Skin of body (tissue), 1 donor: ENCODE measurements at regions not wholly inside any gene's neighbourhood (a gene's known extent, or its start where the extent isn't known, plus 50 kb on each side); places are given as distances from the start of the nearest gene placed in this dataset.

Experiments
- DNase-seq: peaks from one replicate; lab custom pipeline; 2025; lab: John Stamatoyannopoulos, UW

DNA sequence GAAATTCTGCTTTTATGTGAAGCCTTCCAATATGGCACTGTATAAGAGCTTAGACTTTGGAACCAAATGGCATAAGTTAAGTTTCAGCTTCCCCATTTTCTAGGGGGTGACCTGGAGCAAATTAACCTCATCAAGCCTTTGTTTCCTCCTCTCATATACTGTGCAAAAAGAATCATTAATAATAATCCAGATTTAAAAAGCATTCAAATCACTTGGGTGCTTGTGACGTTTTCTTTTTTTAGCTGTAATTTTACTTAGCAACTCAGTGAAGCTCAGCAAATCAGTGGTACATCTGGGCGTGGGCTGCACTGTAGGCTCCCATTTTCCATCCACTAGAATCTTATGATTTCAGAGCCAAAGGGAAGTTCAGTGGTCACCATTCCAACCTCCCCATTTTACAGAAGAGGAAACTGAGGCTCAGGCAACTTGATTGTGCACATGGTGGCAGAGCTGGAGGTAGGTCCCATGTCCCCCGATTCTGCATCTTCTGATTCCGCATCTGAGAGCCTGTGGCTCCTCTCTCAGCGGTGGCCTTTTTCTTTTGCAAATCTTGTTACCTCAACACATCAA is 131.2 kb downstream of the SNAPC1 start:
- no peak for DNase-seq

DNA sequence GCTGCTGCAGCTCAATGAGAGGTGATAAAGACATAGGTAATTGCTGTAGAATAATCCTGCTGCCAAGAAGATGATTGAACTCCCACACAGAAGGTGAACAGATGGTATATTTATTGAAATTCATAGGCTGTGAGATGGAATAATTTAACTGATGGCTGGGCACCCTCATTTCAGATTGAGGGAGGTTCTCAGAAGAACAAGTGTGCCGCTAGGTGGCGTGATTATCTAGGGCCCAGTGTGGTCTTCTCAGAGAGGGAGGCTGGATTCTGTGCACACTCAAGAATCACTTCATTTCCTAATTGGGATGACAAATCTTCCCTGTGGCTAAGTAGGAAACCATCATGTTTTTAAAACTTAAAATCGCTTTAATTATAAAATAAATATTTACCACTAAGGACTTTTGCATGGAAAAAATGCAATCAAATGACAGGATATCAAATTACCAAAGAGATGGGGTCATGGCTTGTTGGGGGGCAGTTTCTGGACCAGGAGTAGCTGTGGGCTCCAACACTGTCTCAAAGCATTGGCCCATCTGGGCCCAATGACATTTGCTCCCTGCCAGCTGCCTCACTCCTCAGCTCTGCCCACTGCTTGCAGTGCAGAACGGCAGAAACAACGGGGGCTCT is 132.3 kb downstream of the SNAPC1 start:
- DNase-seq, result no peak

DNA sequence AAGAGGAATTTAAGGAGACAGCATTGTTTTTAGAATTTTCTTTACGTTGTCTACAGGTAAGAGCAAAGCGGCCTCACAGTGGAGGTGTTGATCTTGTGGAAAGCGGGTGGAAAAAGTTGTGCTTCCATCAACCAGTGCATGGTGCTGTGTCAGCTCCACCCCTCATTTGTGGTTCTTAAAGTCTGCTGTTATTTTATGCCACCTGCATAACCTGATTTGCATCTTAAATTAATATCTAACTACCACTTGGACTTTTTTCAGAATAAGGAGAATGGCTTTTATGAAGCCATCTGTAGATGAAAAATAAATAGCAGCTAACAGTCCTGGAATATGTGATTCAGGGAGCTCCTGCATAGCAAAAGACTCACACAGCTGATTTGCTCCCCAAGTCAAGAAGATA is 135.1 kb downstream of the SNAPC1 start:
- no peak for DNase-seq

DNA sequence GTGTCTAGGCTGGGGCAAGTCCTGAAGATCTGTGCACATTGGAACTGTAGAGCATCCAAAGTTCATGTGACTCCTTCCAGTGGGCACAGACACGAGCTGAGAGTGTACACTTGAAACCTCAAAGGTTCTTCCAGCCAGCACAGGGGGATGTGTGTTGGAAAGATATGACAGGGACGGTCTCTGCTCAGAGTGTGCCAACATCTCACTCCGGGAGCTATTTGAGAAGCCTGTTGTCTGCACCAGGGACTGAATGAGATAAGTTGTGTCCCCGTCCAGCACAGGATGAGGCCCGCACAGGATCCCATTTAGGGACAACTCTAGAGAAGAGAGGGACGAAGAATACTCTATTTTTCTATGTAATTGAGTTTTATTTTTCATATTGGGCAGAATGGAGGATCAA is 136.3 kb downstream of the SNAPC1 start:
- no peak for DNase-seq

DNA sequence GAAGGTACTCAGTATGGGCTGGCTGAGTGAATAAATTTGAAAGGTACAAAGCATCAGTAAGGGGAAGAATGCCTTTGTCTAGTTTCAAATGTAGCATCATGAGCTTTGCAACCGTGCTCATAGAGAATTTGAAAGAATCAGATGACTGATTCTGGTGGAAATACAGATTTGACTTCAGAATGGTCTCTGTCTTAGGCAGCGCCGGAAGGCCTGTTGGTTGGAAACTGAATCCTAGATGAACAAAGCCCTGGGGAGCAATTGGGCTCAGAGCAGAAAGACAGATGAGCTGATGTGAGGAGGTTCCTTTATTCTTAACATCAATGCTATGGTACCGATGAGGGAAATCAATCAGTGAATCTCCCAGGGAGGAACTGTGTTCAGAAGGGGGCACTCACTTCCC is 137.3 kb downstream of the SNAPC1 start:
- no peak for DNase-seq

DNA sequence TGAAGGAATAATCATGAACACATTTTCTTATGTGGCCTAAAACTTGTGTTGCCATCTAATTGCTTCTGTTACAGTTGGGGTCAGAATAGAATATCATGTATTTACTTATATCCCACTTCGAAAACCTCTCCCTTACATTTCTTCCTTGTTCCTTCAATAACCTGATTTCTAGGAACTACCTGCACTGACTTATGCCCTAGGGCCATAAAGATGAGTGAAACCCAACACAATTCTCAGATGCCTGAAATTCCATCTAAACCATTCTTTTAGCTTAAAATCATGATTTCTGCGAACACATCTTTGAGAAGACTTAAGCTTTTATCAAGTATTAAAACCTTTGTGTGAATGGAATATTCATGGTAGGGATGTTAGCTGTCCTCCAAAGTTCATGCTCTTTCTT is 142.7 kb downstream of the SNAPC1 start:
- no peak for DNase-seq

DNA sequence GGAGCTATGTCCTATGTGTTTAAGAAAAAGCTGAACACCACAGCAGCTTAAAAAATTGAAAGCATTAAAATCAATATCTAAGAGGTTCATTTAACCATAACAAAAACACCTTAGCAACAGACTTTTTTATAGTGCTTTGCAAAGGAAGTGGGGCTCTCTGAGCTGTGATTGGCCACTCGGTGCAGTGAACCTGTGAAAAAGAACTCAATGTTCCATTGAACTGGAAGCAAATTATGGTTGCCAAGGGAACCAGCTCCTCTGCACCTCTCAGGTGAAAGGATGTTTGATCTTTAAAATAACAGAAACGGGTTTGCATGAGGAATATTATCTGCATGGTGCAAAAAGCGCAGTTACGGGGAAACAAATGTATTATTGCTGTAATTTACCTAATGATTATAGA is 149.4 kb downstream of the SNAPC1 start:
- no peak for DNase-seq

DNA sequence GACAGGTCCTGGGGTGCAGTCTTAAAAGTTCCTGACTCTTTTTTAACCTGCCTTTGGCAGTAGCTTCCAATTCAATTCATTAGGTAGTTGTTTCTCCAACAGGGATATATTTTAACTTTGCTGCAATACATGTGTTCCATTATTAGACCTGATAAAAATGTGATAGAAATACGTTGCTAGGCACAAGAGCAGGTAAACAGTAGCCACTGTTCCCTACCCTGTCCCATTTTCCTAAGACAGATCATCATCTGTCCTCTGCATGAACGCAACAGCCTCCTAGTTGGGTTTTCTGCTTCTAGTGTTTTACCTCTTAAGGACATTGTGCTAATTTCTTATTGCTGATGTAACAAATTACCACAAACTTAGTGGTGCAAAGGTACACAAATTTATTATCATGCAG is 156.8 kb downstream of the SNAPC1 start:
- no peak for DNase-seq

DNA sequence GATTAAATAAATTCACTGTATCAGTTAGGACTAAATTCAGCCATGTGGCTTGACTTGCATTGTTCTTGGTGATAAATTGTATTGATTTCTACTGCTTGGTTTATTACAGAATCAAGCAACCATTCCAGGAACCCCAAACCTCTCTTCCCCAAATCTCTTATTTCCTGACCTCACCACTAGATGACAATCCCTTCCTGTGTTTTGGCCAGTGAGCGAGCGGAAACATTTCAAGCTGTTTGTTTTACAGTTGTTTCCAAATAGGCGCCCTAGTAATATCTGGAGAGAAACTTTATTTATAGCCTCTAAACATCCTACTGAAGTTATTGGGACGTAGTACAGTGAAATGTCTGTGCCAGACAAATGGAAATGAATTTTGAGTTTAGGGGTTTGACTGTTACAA is 161.1 kb downstream of the SNAPC1 start:
- peak; percentile 65 for DNase-seq

DNA sequence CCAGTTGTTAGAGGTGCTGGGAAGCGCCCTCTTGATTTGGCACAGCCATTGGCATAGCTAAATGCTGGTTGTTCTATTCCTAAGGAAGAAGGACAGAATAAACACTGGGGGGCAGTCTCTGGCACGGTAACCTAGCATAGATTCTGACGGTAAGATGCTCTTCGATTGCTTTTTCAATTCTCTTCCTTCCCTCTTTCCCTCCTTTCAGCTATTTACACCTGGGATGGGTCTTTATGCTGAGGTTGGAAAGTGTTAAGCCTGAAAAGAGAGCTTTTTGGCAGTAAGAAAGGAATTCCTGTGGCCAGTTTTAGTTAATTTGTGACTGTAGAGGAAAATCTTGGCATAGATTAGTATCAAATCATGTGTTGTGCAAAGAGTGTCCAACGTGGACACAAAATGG is 162.8 kb downstream of the SNAPC1 start:
- no peak for DNase-seq

DNA sequence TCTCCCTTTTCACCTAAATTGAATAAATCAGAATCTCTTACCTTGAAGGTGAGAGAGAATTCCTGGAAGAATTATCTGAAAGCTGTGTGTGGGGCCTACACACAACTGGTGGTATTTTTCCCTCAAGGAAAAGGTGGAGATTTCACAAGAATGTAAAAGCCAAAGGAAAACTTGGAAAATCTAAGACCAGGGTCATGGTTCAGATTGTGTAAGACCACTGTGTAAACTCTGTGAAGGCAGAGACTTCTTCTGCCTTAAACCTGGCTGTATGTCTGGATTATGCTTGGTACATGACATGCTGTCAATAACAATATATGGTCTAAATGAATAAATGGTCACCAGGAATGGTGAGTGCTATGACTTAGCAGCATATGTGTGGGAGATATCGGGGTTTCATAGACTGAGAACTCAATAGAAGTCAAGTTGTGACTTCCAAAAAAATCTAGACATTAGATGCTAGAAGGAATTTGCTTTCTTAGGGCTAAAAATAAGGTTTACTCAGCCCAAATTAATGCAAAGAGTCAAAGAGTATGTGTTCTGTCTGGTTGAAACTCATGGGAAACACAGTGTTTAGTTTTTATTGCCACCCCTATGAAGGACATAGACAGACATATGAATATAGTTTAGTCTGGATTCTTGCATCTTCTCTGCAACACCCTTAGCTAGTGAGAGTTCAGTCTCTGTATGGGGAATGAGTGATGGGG is 163.7 kb downstream of the SNAPC1 start:
- no peak for DNase-seq

DNA sequence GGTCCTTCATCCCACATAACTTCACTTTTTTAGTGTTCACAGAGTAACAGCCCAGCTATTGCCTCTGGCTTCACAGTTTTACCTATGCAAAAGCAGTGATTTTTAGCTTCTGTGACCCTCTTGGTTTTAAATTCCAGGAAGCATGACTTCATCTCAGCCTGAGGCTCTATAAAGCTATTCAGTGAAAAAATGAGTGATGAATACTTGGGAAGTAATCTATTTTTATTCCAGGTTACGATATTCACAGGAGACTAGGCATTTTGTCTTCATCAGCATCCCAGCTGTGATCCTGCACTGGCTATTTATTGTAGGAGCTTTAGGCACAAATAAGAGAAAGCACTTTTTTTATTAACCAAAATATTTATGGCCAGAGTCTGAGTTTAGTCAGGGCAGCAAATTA is 164.8 kb downstream of the SNAPC1 start:
- no peak for DNase-seq

DNA sequence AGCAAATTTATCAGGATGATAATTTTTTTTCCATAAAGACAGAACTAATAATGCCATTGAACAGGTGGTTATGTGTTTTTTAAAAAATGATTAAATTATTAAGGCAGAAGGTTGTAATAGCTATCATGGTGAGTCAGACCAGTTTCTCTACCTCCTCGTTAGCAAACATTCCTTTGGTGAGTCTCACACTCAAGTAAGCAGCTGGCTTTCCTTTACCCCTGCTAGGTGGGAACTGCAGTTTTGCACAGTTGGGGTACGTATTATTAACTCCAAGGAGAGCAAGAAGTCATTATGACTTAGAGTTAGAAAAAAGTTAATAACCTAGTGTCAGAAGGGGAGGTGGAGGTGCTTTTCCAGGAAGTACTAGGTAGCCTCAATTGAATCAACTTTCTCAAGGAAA is 165.3 kb downstream of the SNAPC1 start:
- no peak for DNase-seq

DNA sequence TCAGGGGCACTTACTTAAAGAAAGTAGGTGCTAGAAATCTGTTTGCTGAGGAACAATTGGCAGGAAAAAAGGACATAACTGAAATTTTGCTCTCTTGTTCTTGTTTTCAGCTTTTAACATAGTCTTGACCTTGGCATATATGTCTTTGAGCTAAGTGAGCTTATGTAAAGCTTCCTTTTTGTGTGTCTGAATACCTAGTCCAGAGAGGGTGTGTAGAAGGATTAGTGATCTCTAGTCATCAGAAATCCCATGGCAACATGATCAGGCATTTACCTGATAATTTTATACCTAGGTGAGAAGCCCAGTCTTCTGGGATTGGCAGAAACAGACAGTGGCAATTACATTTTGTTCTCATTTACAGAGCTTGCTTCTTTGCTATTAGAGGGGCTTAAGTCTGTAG is 166.1 kb downstream of the SNAPC1 start:
- DNase-seq, result no peak

DNA sequence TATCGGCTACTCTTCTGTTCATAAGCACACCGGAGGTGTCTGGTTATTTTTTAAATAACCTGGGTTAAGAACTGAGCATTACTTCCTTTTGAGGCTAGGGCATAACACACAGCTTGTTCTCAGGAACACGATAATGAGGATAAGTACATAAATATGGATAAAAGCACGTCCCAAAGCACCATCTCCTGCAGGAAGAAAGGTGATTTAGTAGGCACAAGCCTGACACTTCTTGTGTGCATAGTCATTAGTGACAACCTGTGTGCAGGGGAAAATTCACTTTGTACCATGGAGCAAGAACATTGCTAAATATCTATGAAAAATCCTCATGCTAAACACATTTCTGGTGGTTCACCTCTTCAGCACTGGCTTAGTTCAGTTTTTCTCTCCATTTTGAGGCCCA is 166.5 kb downstream of the SNAPC1 start:
- no peak for DNase-seq

DNA sequence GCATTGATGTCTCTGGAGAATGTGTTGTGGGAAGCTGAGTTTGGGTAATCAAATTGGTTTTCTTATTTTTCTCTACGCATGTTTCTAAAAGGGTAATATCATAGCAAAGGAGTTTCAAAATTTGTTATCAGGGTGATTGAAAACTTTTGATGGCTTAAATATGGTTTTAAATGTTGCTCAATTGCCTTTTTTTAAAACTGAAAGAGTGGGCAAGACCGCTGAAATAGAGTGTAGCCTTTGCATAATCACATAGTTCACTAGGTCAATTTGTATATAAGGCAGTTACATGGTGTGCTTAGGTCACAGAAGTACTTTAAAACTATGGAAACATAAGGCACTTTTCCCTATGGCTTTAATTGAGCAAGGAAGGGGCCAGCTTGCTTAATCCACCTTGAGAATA is 167.4 kb downstream of the SNAPC1 start:
- DNase-seq, result no peak

DNA sequence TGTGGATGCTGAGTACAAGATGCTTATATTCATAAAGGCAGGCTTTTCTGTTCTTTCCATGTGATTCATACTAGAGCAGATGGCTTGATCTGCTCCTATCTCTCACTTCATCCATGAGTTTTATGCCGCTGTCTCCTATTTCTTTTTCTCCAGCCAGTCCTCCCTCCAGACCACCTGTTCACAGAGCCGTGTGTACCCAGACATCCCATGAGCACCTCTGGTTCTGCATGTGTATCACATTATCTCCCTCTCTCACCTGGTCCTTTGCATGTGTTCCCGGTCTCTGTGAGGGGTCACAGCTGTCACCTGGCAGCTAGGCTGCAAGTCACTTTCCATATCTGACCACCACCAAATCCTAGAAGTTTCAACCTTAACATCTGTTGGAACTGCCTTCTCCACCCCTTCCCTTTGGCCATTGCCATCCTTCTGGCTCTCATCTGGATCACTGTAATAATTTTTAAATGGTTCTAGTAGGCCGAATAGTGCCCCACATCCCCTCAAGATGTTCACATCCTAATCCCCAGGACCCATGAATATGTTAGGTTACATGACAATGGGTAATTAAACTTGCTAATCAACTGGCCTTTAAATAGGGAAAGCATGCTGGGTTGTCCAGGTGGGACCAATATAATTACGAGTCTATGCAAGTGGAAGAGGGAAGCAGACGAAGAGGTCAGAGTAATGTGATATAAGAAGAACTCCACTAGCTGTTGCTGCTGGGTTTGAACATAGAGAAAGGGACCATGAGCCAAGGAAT is 168.1 kb downstream of the SNAPC1 start:
- DNase-seq, result no peak

DNA sequence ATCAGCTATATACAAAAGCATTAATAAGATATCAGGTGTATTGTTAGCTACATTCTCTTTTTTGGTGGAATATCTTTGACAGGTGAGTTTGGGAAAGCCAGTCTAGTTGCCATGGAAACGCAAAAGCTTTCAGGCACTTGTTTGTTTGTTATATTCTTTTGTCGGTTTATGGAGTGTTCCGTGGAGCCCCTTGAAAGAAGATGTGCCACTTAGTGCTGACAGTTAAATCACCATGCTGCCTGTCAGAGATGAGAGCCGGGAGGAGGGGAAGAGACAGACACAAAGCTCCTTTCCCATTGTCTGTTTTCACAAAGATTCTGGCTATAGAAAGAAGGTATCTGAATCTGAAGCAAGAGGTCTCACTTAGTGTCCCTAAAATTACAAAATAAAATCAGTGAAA is 170.8 kb downstream of the SNAPC1 start:
- DNase-seq, result no peak

DNA sequence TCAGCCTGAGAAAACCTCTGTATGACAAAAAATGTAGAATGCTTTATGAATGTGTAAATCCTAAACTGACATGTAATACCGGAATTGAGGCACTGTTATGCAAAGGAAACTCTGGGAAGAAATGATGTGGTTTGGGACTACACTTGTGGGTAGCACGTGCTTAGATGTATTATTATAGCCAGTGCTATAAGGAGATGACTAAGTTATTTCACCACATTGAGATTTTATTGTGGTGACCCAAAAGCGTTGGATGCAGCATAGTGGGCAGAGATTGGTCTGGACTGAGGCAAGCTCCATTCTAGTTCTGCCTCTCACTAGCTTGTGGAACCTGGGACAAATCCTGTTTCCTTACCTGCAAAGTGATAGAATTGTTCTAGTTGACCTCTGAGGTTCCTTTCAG is 172.2 kb downstream of the SNAPC1 start:
- DNase-seq, result no peak

DNA sequence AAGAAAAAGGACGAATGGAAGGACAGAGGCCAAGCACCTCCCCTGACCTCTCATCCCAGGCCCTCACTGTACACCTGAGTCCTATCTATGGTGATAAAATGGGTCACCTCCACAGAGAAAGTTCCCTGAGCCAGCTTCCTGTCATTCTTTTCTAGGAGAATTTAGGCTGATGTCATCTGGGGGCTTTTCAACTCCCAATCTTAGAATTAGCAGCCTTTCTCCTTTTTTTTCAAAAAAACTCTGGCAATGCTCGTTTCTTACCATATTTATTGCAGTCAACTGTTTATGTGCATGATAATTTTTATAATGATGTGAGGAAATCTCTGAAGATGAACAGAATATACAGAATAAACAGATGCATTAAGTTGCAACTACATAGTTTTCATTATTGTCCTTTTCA is 177.6 kb downstream of the SNAPC1 start:
- DNase-seq, result no peak

DNA sequence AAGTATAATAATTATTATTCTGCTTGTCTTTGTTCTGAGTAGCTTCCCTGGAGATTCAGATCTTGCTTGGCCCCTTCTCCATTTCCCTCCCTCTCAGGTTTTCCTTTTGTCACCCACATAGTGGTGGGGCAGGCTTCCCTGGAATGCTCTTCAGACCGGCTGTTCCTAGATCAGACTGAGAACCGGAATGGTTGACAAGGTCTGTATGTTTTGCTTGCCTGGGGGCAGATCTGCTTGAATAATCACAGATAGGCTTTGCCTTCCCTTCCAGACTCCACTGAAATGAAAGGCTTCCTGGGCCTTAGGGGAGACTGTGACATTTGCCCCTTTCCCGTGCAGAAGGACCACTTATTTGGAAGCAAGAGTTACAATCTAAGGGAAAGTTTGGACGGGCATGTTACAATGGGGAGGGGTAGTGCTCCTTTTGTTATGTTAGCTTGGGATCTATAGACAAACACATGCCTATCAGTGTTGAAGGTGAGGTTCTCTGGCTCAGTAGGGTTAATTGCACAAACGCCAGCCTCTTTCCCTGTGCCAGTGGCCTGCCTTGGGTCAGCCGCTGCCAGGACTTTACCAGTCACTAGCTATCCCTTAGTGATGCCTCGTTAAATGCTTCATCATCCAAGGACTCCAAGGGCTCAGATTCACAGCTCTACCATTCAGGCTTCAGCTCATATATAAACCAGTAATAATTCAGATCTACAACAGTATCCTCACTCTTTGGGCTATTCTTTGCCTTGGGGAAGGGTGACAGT is 178.6 kb downstream of the SNAPC1 start:
- no peak for DNase-seq
